HAP-1 (cell line): ENCODE measurements at regions not wholly inside any gene's neighbourhood (a gene's known extent, or its start where the extent isn't known, plus 50 kb on each side); places are given as distances from the start of the nearest gene placed in this dataset.
"Not testable (repeated sequence)": the region's sequence is repeated elsewhere in the genome, so short reads cannot be mapped to it uniquely, and the experiment has no call there.

ENCODE experiments used
- DNase-seq, 2 experiments: peaks; one replicate each; pipeline ENCODE4 v3.0.0-alpha.2; 2016 to 2020; ENCODE audit warnings: low spot score in 2 of 2
- H3K27me3 ChIP-seq: fragments of 250-450 bp; sonication (Bioruptor Pico); 2 replicates; pipeline ENCODE4 v1.5.1; 2020; ENCODE audit warnings: low read depth, mild to moderate bottlenecking, moderate library complexity
- H3K36me3 ChIP-seq: fragments of 250-450 bp; sonication (Bioruptor Pico); replicated peaks from 2 replicates; pipeline ENCODE4 v1.5.1; 2020; ENCODE audit warnings: mild to moderate bottlenecking
- H3K4me1 ChIP-seq: fragments of 250-450 bp; sonication (Bioruptor Pico); 2 replicates; pipeline ENCODE4 v1.5.1; 2020; ENCODE audit warnings: mild to moderate bottlenecking
- H3K4me3 ChIP-seq: fragments of 250-450 bp; sonication (Bioruptor Pico); 2 replicates; pipeline ENCODE4 v1.5.1; 2020; ENCODE audit warnings: mild to moderate bottlenecking, moderate library complexity
- H3K9me3 ChIP-seq: fragments of 250-450 bp; sonication (Bioruptor Pico); 2 replicates; pipeline ENCODE4 v1.5.1; 2020; ENCODE audit warnings: mild to moderate bottlenecking, moderate library complexity
- in situ Hi-C: fragments of 300-500 bp; cut with MboI; formaldehyde crosslinking; loops from 3 replicates; pipeline ENCODE4 v1.14.3; 2020; ENCODE audit warnings: low sequenced_read_pairs, inconsistent platforms, mixed read lengths

- Histone ChIP-seq H3K9me3 (no peaks in the 10 kb centered on the region), H3K36me3 (no peaks in the 10 kb centered on the region), H3K27me3 (peaks cover 10% of the 10 kb centered on the region; the same call in 1 of the 2 replicates), H3K4me1 (no peaks in the 10 kb centered on the region), H3K4me3 (no peak overlapping the region)
- in situ Hi-C loops, result no loop called here
- DNase-seq, result no peak
These were observed 112.4 kb upstream of the RBPJ start for GRCh38 chr4:26208237-26208994.

- not testable (repeated sequence) for DNase-seq, H3K36me3 ChIP-seq
These were observed 111.4 kb upstream of the RBPJ start for GRCh38 chr4:26209378-26209777.

GRCh38 chr4:26212528-26212927 lies 108.3 kb upstream of the RBPJ start:
- H3K9me3 ChIP-seq, result no peaks in the 10 kb centered on the region
- no peaks in the 10 kb centered on the region for H3K4me1 ChIP-seq
- H3K4me3 ChIP-seq, result no peak overlapping the region
- H3K27me3 ChIP-seq, result peaks cover 10% of the 10 kb centered on the region; the same call in 1 of the 2 replicates
- no peaks in the 10 kb centered on the region for H3K36me3 ChIP-seq
- DNase-seq, result no peak
- in situ Hi-C loops, result no loop called here

More at GRCh38 chr4:26209378-26209777, 111.4 kb upstream of the RBPJ start:
- in situ Hi-C loops, H3K4me1 ChIP-seq, H3K27me3 ChIP-seq, H3K4me3 ChIP-seq, H3K9me3 ChIP-seq: not testable (repeated sequence)

- H3K4me1 ChIP-seq, result no peaks in the 10 kb centered on the region
- H3K9me3 ChIP-seq, result no peaks in the 10 kb centered on the region
- no peaks in the 10 kb centered on the region for H3K36me3 ChIP-seq
- in situ Hi-C loops, result no loop called here
- no peak overlapping the region for H3K4me3 ChIP-seq
- peak; percentile 42 to 45 for DNase-seq
- peaks cover 6% of the 10 kb centered on the region; the same call in 1 of the 2 replicates for H3K27me3 ChIP-seq
These were observed 107.5 kb upstream of the RBPJ start for GRCh38 chr4:26213317-26213716.

- DNase-seq, result no peak
- H3K27me3 ChIP-seq, result peaks cover 3% of the 10 kb centered on the region; the same call in 1 of the 2 replicates
- no peaks in the 10 kb centered on the region for H3K36me3 ChIP-seq
- no peaks in the 10 kb centered on the region for H3K9me3 ChIP-seq
- H3K4me3 ChIP-seq, result no peak overlapping the region
- in situ Hi-C loops, result no loop called here
- no peaks in the 10 kb centered on the region for H3K4me1 ChIP-seq
These were observed 105.8 kb upstream of the RBPJ start for GRCh38 chr4:26214994-26215393.

GRCh38 chr4:26215725-26216124 lies 105.1 kb upstream of the RBPJ start:
- H3K4me1 ChIP-seq, result no peaks in the 10 kb centered on the region
- H3K4me3 ChIP-seq, result no peak overlapping the region
- no peak for DNase-seq
- H3K36me3 ChIP-seq, result no peaks in the 10 kb centered on the region
- no peaks in the 10 kb centered on the region for H3K27me3 ChIP-seq
- in situ Hi-C loops, result no loop called here
- H3K9me3 ChIP-seq, result no peaks in the 10 kb centered on the region

- Histone ChIP-seq H3K4me1 (no peaks in the 10 kb centered on the region), H3K27me3 (no peaks in the 10 kb centered on the region), H3K4me3 (no peak overlapping the region), H3K36me3 (no peaks in the 10 kb centered on the region), H3K9me3 (no peaks in the 10 kb centered on the region)
- in situ Hi-C loops, result no loop called here
- no peak for DNase-seq
These were observed 103.3 kb upstream of the RBPJ start for GRCh38 chr4:26217481-26217880.

- Histone ChIP-seq H3K4me1 (no peaks in the 10 kb centered on the region), H3K9me3 (no peaks in the 10 kb centered on the region), H3K36me3 (no peaks in the 10 kb centered on the region), H3K27me3 (no peaks in the 10 kb centered on the region), H3K4me3 (no peak overlapping the region)
- no peak for DNase-seq
- in situ Hi-C loops, result no loop called here
These were observed 102.7 kb upstream of the RBPJ start for GRCh38 chr4:26217961-26218676.

GRCh38 chr4:26218677-26219605 lies 101.9 kb upstream of the RBPJ start:
- Histone ChIP-seq H3K27me3 (no peaks in the 10 kb centered on the region), H3K4me1 (no peaks in the 10 kb centered on the region), H3K4me3 (no peak overlapping the region), H3K9me3 (no peaks in the 10 kb centered on the region), H3K36me3 (no peaks in the 10 kb centered on the region)
- no peak for DNase-seq
- in situ Hi-C loops, result no loop called here

- no peaks in the 10 kb centered on the region for H3K9me3 ChIP-seq
- H3K4me1 ChIP-seq, result no peaks in the 10 kb centered on the region
- H3K4me3 ChIP-seq, result no peak overlapping the region
- H3K36me3 ChIP-seq, result no peaks in the 10 kb centered on the region
- no peak for DNase-seq
- H3K27me3 ChIP-seq, result no peaks in the 10 kb centered on the region
- in situ Hi-C loops, result no loop called here
These were observed 100.1 kb upstream of the RBPJ start for GRCh38 chr4:26220696-26221095.

GRCh38 chr4:26223155-26223554 lies 97.7 kb upstream of the RBPJ start:
- Histone ChIP-seq H3K4me3 (no peak overlapping the region), H3K9me3 (no peaks in the 10 kb centered on the region), H3K36me3 (no peaks in the 10 kb centered on the region), H3K27me3 (no peaks in the 10 kb centered on the region), H3K4me1 (no peaks in the 10 kb centered on the region)
- no peak for DNase-seq
- in situ Hi-C loops, result no loop called here

- in situ Hi-C loops, result no loop called here
- H3K9me3 ChIP-seq, result no peaks in the 10 kb centered on the region
- no peak overlapping the region for H3K4me3 ChIP-seq
- H3K27me3 ChIP-seq, result no peaks in the 10 kb centered on the region
- DNase-seq, result no peak
- H3K36me3 ChIP-seq, result no peaks in the 10 kb centered on the region
- H3K4me1 ChIP-seq, result no peaks in the 10 kb centered on the region
These were observed 94.0 kb upstream of the RBPJ start for GRCh38 chr4:26226629-26227376.

- no peak for DNase-seq
- Histone ChIP-seq H3K27me3 (no peaks in the 10 kb centered on the region), H3K36me3 (no peaks in the 10 kb centered on the region), H3K4me1 (no peaks in the 10 kb centered on the region), H3K9me3 (no peaks in the 10 kb centered on the region), H3K4me3 (no peak overlapping the region)
- in situ Hi-C loops, result no loop called here
These were observed 93.1 kb upstream of the RBPJ start for GRCh38 chr4:26227601-26228229.
